Astrocyte of the spinal cord (primary cell): ENCODE measurements at regions not wholly inside any gene's neighbourhood (a gene's known extent, or its start where the extent isn't known, plus 50 kb on each side); places are given as distances from the start of the nearest gene placed in this dataset.

ENCODE experiments used
- DNase-seq: peaks from one replicate; pipeline ENCODE4 v3.0.0; 2011; ENCODE audit warnings: low read depth, low spot score
- H3K4me3 ChIP-seq: 2 replicates; pipeline ENCODE4 v1.5.1; 2011; ENCODE audit warnings: low read depth, mild to moderate bottlenecking, low read length, moderate library complexity
- CTCF ChIP-seq: IDR thresholded peaks from 2 replicates; pipeline ENCODE4 v1.5.1; 2012; ENCODE audit warnings: low read depth, mild to moderate bottlenecking, low read length, inconsistent platforms
- in situ Hi-C: cut with HindIII; loops from 2 replicates; pipeline ENCODE4 v1.10.0; 2017; ENCODE audit warnings: low sequenced_read_pairs

- H3K4me3 ChIP-seq: no peak overlapping the region
- in situ Hi-C loops: no loop called here
- no peak for DNase-seq
- no peak for TF ChIP-seq CTCF
Measured at GRCh38 chr7:94748376-94748775, 92.4 kb upstream of the SGCE start.

- in situ Hi-C loops: no loop called here
- no peak for TF ChIP-seq CTCF
Measured at GRCh38 chr7:94760446-94761100, 104.6 kb upstream of the SGCE start.

GRCh38 chr7:94761451-94761850 is 105.5 kb upstream of the SGCE start:
- DNase-seq: no peak
- in situ Hi-C loops: no loop called here

More at GRCh38 chr7:94760446-94761100, 104.6 kb upstream of the SGCE start:
- no peak overlapping the region for H3K4me3 ChIP-seq
- no peak for DNase-seq

GRCh38 chr7:94763268-94763667 is 107.3 kb upstream of the SGCE start:
- no peak for TF ChIP-seq CTCF
- in situ Hi-C loops: no loop called here
- no peak overlapping the region for H3K4me3 ChIP-seq
- DNase-seq: no peak

More at GRCh38 chr7:94761451-94761850, 105.5 kb upstream of the SGCE start:
- TF ChIP-seq CTCF: no peak
- H3K4me3 ChIP-seq: no peak overlapping the region

- DNase-seq: no peak
- no peak for TF ChIP-seq CTCF
- H3K4me3 ChIP-seq: no peak overlapping the region
- in situ Hi-C loops: no loop called here
Measured at GRCh38 chr7:94769724-94770123, 113.8 kb upstream of the SGCE start.

- TF ChIP-seq CTCF: no peak
- DNase-seq: no peak
- H3K4me3 ChIP-seq: no peak overlapping the region
- in situ Hi-C loops: no loop called here
Measured at GRCh38 chr7:94778711-94779459, 123.0 kb upstream of the SGCE start.
